Stimulated activated CD8-positive, alpha-beta memory T cell treated with anti-CD3 and anti-CD28 coated beads, Interleukin-2, amount 100 ng/mL, for 1 hour (primary cell): ENCODE measurements at regions not wholly inside any gene's neighbourhood (a gene's known extent, or its start where the extent isn't known, plus 50 kb on each side); places are given as distances from the start of the nearest gene placed in this dataset.
"Not testable (repeated sequence)": the region's sequence is repeated elsewhere in the genome, so short reads cannot be mapped to it uniquely, and the experiment has no call there.

Experiments used
- DNase-seq, 2 donors: peaks; one replicate each; pipeline ENCODE4 v3.0.0-alpha.2; 2020; ENCODE audit warnings: low read depth in 2 of 2

DNA sequence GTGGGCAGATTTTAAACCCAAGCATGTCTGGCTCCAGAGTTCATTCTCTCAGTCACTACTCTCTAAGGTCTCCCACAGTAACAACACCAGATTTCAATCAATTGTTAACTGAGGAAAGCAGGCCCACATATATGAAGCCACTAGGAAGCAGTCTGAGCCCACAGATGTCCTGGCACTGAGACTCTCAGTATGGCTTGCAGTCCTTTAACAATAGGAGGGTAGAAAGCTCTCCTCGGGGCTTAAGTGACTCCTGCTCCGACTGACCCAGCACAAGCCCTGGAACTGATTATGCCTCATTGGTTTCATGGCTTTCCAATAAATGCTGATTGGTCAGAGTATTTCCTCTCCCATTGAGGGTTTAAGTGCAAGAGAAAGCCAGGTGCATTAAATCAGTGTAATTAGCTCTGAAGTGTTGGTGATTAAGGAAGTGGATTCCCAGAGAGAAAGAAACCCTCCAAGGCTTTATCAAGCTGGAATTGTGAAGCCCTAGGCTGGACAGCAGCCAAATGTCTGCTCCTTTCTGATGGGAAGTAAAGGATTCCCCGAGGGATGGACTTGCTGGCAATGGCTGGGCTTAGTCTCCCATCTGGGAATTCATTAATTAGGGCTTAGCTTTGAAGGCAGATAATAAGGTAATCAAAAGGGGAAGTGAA, 76.6 kb upstream of the PROKR2 start:
- DNase-seq = no peak

DNA sequence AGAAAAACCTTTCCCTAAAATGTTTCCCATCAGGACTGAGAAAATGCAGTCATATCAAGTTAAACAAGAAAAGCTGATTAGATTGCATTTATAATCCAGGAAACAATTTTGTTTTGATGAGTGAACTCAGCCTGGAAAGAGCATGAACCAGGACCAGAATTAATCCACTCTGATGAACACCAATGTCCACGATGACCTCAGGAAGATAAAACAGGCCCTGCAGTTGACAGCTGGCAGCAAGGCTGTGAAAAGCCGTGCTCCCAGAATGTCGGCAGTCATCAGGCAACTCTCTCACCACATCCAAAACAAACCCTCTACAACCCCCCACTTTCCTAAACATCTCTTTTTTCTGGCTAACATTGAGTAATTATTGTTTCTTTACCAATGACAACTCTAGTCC, 74.0 kb upstream of the PROKR2 start:
- DNase-seq = no peak

DNA sequence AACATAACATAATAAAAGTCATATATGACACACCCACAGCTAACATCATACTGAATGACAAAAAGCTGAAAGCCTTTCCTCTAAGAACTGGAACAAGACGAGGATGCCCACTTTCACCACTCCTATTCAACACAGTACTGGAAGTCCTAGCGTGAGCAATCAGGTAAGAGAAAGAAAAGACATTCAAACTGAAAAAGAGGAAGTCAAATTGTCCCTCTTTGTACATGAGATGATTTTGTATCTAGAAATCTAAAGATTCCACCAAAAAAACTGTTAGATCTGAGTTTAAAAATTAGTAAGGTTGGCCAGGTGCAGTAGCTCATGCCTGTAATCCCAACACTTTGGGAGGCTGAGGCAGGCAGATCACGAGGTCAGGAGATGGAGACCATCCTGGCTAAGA, 70.1 kb upstream of the PROKR2 start:
- DNase-seq = not testable (repeated sequence)

DNA sequence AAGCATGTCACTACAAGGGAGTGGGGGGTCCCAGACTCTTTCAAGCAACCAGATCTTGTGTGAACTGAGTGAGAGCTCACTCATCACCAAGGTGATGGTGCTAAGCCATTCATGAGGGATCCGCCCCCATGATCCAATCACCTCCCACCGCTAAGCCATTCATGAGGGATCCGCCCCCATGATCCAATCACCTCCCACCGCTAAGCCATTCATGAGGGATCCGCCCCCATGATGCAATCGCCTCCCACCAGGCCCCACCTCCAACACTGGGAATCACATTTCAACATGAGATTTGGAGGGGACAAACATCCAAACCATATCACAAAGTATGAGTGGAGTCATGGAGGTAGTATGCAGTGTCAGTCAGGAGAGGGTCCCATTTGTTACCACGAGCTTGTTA, 64.8 kb upstream of the PROKR2 start:
- DNase-seq = not testable (repeated sequence)

DNA sequence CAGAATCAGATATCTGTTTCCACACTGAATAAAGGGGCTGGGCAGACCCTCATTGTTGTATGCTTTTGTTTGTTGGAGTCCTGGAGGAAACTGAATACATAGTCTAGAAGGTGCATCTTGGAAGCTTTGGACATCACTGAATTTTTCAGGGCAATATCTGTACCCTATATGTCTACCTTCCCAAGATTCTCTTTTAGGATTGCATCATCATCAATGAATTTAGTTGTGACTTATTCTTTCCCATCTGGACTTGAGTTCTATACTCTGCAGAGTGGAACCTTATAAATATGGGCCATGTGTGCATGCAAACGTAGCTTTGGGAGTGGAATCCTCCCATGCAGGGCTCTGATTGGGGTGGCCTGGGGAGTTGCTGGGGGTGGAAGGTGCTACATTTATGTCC, 60.7 kb upstream of the PROKR2 start:
- DNase-seq = no peak

DNA sequence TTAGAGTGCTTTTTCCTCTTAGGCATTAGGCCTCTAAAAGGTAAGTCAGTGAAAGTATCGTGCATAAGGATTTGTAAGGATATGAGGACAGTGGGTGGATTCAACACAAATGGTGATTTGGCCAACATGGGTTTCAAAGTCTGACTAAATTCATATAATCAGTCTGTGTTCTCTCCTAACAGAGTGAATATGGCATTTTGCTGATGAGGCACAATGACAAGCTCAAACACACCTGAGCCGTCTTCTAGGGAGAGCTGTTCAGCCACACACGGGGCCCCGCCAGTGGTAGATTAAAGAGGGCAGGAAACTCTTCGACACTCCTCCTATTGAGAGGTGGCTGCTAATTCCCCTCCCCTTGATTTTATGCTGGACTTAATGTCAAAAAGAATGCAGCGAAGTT, 59.5 kb upstream of the PROKR2 start:
- DNase-seq = no peak

DNA sequence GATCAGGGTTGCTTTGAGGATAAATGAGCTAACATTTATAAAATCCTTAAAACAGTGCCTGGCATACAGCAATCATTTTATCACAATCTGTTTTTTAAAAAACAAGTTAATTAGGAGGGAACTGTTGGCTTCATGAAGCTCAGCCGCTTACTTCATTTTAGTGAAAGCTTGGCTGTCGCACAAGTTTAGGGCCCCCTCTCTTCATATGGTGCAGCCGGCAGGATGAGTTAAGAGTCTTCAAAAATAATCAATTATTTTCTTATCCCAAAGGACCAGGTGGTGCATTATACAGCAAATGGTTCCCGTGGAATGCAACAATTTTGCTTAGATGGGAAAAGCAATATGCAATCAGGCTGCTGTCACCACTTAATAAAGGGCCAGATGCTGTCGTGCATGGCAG, 57.4 kb upstream of the PROKR2 start:
- DNase-seq = no peak

DNA sequence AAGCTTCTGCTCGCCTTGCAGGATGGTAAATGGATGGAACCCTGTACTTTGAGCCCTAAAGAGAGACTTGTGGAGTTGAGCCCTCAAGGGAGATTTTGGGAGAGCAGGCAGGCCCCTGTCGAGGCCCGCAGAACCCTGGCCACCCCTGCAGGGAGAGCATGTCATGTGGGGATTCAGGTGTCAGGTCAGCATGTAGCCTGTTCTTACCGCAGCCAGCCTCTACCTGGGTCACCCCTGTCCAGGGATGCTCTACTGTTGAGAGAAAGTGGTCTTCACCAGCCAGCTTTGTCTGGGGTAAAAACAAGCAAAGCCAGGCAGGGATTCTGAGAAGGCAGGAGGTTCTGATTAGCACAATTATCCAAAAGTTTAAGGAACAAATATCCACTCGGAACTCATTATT, 55.6 kb upstream of the PROKR2 start:
- DNase-seq = no peak

DNA sequence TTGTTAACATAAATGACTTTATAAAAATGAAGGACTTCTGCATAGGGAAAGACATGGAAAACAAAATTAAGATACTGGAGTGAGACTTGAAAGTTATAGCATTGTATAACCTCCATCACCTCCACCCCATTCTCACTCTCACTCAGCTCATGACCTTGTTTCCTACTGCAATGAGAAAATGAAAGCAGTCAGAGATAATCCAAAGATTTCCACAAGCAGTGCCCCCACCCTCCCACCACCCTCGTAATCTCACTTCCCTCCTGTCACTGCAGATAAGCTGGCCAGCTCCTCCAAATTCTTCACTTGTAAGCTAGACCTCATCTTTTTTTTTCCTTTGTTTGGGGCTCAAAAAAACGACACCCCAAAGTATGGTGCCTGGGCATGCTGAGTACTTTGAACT, 52.9 kb upstream of the PROKR2 start:
- DNase-seq = no peak
